Esophagus mucosa (tissue), 1 donor: ENCODE measurements at regions not wholly inside any gene's neighbourhood (a gene's known extent, or its start where the extent isn't known, plus 50 kb on each side); places are given as distances from the start of the nearest gene placed in this dataset.

ENCODE experiments used
- ATAC-seq: fragments of 200-7000 bp; cut with Tn5 transposase; one replicate; pipeline ENCODE4 v1.9.1; 2020
- donor health status: DM: yes; HTN: yes; CAD: no.

GRCh38 chr4:138740816-138741745, 274.5 kb upstream of the NOCT start:
- no peak for ATAC-seq

GRCh38 chr4:138736362-138736761, 279.2 kb upstream of the NOCT start:
- no peak for ATAC-seq

GRCh38 chr4:138734746-138735145, 280.8 kb upstream of the NOCT start:
- ATAC-seq, result no peak

GRCh38 chr4:138728566-138728965, 287.0 kb upstream of the NOCT start:
- ATAC-seq, result no peak

DNA sequence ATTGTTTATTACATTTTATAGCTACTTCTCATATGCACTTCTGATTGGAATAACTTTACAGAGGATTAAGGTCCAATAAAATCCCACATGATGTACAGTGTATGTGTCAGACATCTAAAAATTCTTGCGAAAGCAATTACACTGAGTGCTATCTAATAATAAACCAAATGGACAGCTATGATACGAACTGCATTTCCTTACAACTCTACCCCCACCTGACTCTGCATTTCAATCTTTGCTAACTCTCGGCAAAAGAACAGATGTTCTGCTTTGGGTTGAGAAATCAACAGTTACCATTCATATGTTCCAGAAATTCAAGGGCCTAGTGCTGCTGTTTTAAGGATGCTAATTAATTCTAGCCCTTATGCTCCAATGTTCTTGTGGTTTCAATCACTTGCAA, 287.9 kb upstream of the NOCT start:
- ATAC-seq, result no peak

GRCh38 chr4:138724530-138724929, 291.1 kb upstream of the NOCT start:
- no peak for ATAC-seq

GRCh38 chr4:138716559-138717335, 298.8 kb upstream of the NOCT start:
- ATAC-seq, result no peak

- ATAC-seq, result no peak
Measured at GRCh38 chr4:138710297-138710696, 305.3 kb upstream of the NOCT start.

- ATAC-seq, result no peak
Measured at GRCh38 chr4:138709859-138710258, 305.7 kb upstream of the NOCT start.

GRCh38 chr4:138707746-138708677, 307.6 kb upstream of the NOCT start:
- ATAC-seq, result no peak

DNA sequence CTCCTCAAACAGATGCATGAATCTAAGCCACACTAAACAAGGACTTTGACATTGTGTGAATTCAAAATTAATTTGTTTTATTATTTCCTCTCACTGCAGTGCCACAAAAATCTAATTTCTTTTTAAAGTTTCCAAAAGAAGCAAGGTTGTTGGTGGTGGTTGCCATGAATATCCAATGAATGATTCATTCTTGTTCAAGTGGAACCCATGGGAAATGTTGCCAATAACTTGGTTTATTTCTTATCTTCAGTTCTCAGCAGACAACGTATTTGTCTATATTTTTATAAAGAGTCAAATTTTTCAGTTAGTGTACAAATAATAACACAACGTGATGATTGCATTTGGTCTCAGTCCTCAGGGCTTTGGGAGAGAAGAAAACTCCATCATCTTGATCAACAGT, 309.4 kb upstream of the NOCT start:
- no peak for ATAC-seq

GRCh38 chr4:138702190-138702824, 313.3 kb upstream of the NOCT start:
- no peak for ATAC-seq

DNA sequence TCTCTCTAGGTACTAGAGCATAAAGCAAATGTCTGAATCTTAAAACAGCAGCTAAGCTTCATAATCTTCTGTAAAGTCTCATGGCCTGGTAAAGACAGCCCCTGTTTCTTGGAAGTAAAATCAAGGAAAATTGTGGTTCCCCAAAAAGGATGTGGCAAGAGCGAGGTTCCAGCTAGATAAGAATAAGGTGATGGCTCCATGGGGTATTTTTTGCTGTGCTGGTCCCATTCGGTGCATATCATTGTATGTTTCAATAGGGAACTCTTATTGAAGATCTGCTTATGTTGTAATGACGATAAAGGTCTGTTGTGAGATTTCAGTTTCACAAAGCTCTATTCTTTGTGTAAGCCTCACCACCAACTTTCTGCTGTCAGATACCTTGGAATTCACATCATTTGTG, 316.9 kb upstream of the NOCT start:
- ATAC-seq, result no peak

DNA sequence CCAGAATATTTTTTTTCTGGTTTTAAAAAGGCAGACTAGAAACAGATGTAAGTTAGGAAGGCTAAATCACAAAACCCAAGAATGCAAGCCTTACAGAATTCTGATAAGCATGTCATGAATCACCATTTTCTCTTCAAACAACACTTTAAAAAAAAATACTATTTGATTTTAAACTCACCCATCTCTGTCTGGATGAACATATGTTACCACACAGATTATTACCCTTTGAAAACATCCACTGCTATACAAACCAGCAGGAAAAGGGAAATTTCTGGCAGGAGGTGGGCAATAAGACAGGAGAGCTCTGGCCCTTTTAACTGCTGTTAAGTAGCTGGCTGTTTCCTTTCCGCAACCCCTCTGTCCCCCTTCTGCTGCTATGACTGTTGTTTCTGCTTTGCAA, 317.7 kb upstream of the NOCT start:
- ATAC-seq, result no peak

DNA sequence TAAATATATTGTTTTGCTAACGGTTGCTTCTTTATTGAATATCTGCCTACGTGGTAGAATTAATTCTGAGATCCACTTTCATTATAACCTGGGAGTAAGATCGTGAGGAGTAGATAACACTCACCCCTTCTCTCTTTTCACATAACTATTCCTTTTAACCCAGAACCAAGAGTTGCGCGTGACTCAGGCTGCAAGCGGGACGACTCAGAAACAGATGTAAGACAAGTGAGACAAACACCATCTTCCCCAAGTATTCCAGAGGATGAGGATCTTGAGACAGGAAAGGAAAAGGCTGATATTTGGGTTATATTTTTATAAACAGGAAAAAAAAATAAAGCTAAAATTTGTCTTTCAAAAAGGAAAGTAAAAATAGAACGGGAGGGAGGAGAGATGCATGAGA, 318.8 kb upstream of the NOCT start:
- ATAC-seq, result no peak

DNA sequence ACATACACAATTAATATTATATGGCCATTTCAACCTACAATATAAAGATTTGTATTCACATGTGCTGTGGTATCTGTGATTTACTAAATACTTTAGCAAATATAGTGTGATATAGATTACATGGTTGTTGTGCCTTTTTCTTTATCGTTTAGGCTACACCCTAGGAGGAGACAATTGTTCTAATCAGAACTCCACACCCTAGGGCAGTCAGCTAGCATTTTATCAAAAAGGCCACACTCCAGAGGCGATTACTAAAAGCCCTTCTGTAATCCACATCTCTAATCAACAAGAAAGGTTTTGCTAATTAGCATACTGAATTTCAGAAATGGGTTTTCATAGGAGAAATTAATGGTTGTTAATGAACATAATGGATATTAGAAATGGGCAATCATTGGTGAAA, 319.5 kb upstream of the NOCT start:
- ATAC-seq, result no peak

DNA sequence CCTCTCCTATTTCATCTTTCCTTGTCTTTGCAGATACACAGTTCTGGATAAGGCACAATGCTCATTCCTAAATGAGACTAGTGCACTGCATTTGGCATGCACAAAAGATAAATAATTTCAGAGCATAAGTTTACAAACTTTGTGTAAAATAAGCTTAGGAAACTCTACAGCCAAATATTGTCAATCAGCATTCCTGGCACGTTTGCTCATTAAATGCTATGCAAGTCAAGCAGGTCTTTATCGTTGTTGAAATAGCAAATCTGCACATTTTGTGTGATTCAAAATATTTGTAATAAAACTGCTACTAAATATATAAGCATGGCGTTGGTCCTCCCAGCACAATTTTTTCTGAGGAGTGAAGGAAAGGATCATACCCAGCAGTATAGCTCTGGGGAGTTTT, 322.1 kb upstream of the NOCT start:
- ATAC-seq, result no peak

DNA sequence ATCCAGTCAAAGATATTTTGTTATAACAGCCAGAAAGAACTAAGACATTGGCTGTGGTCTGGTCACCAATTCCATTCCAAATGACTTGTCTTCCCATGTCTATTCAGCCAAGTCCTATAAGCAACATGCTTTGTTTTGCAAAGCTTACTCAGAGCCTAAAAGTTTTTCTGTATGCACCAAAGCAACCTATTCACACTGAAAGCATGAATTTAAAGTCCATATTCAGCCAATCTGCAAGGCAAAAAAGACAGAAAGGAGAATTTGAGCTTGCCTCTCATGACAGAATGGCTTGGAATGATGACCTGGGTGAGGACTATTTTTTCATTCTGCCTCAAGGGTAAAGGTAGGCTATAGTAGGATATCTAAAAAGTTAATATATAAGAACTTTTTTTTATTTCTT, 323.2 kb upstream of the NOCT start:
- ATAC-seq, result no peak

DNA sequence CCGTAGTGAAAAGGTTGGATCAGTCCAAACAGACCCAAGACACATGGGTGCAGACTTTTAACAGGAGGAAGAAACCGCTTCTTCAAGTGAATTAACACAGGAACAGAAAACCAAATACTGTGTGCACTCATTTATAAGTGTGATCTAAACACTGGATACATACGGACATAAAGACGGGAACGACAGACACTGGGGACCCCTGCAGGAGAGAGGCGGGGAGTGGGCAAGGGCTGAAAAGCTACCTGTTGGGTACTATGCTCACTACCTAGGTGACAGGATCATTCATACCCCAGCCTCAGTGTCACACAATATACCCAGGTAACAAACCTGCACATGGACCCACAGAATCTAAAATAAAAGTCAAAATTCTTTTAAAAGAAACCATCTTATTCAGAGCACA, 326.0 kb upstream of the NOCT start:
- no peak for ATAC-seq

GRCh38 chr4:138689187-138689586, 326.4 kb upstream of the NOCT start:
- ATAC-seq, result no peak

DNA sequence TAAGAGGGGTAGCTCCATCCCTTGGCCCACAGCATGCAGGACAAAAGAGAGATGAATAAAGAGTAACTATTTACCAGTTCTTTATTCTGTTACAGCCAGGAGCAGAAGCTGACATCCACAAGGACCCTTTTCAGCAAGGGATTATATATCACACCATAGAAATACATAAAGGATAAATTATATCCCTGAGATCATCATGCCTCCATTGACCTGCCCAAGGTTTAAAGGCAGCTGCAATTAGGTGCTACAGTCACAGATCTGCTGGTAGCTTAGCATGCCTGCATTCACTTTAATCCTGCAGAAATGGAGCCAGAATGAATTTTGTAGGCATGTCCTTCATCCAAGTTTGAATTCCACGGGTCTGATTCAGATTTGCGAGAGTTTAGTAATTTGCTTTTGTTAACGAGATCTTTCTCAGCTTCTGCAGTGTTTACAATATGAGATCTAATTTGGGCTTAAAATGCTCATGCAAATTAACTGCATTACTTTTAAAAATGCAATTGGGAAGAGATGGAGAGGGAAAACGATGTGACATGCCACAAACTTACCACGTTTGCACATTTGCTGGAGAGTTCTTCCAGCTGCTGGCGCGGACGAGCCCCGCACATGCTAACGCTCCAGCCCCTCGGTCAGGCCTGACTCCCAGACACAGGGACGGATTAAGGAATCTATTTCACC, 327.0 kb upstream of the NOCT start:
- ATAC-seq, result no peak
